ENCODE measurements at regions not wholly inside any gene's neighbourhood (a gene's known extent, or its start where the extent isn't known, plus 50 kb on each side); places are given as distances from the start of the nearest gene placed in this dataset.

GRCh38 chr14:58830121-58830520, 192.4 kb downstream of the DACT1 start:
- no peaks in the 10 kb centered on the region for H3K4me1 ChIP-seq (ENCODE audit: insufficient read depth, low read length, poor library complexity, severe bottlenecking)
- H3K4me3 ChIP-seq (ENCODE audit: low read depth, low read length, poor library complexity, severe bottlenecking), result no peak overlapping the region
- H2AFZ ChIP-seq (ENCODE audit: low read length), result no peak overlapping the region
- no peaks in the 10 kb centered on the region for H3K79me2 ChIP-seq (ENCODE audit: insufficient read depth, low read depth, low read length)
- CTCF ChIA-PET (ENCODE audit: unreplicated experiment), result no interaction called here
- H3K9me3 ChIP-seq (ENCODE audit: low read length), result 0 out of 2 replicates have a peak, but pooled peaks cover 10% of the 10 kb centered on the region
- no peak for DNase-seq (ENCODE audit: low spot score)
- intact Hi-C loops (cut with micrococcal nuclease; ENCODE audit: unreplicated experiment), result no loop called here
- POLR2A ChIA-PET, result interaction anchor here (0.7 kb wide), 2 partner anchors 533 to 1992 kb away, joined by 4 read pairs; no protein-coding TSS in a partner anchor
- H3K9me2 ChIP-seq (ENCODE audit: insufficient read depth, low read length), result no peaks in the 10 kb centered on the region
- BruUV-seq (replicated peaks), result no TSS peak
- TF ChIP-seq CTCF (conservative IDR thresholded peaks at IDR 0.05; ENCODE audit: low read length), result no peak
- no peak for TF ChIP-seq EZH2phosphoT487 (IDR thresholded peaks at IDR 0.05; ENCODE audit: borderline replicate concordance, low read depth, low read length)
- no peaks in the 10 kb centered on the region for H4K20me1 ChIP-seq (ENCODE audit: insufficient read depth, low read length)
- no peaks in the 10 kb centered on the region for H3K36me3 ChIP-seq (ENCODE audit: insufficient read depth, low read length)
- no peak overlapping the region for H3K4me2 ChIP-seq (ENCODE audit: low read length)
- H3K27ac ChIP-seq (ENCODE audit: low read depth, low read length, poor library complexity, severe bottlenecking), result no peak overlapping the region

GRCh38 chr14:58832095-58832521, 194.3 kb downstream of the DACT1 start:
- Histone ChIP-seq H3K9me2 (ENCODE audit: insufficient read depth, low read length) (no peaks in the 10 kb centered on the region), H3K27ac (ENCODE audit: low read depth, low read length, poor library complexity, severe bottlenecking) (no peak overlapping the region), H2AFZ (ENCODE audit: low read length) (no peak overlapping the region), H3K79me2 (ENCODE audit: insufficient read depth, low read depth, low read length) (no peaks in the 10 kb centered on the region), H3K4me1 (ENCODE audit: insufficient read depth, low read length, poor library complexity, severe bottlenecking) (no peaks in the 10 kb centered on the region), H3K9me3 (ENCODE audit: low read length) (0 out of 2 replicates have a peak, but pooled peaks cover 2% of the 10 kb centered on the region), H3K36me3 (ENCODE audit: insufficient read depth, low read length) (no peaks in the 10 kb centered on the region), H3K4me2 (ENCODE audit: low read length) (no peak overlapping the region), H4K20me1 (ENCODE audit: insufficient read depth, low read length) (no peaks in the 10 kb centered on the region), H3K4me3 (ENCODE audit: low read depth, low read length, poor library complexity, severe bottlenecking) (no peak overlapping the region)
- BruUV-seq (replicated peaks), result no TSS peak
- DNase-seq (ENCODE audit: low spot score), result no peak
- ChIA-PET POLR2A (no interaction called here), CTCF (ENCODE audit: unreplicated experiment) (no interaction called here)
- intact Hi-C loops (cut with micrococcal nuclease; ENCODE audit: unreplicated experiment), result no loop called here
- TF ChIP-seq EZH2phosphoT487 (IDR thresholded peaks at IDR 0.05; ENCODE audit: borderline replicate concordance, low read depth, low read length) (no peak), CTCF (conservative IDR thresholded peaks at IDR 0.05; ENCODE audit: low read length) (no peak)

GRCh38 chr14:58833634-58834378, 196.0 kb downstream of the DACT1 start:
- H3K36me3 ChIP-seq (ENCODE audit: insufficient read depth, low read length), result no peaks in the 10 kb centered on the region
- no peaks in the 10 kb centered on the region for H3K9me3 ChIP-seq (ENCODE audit: low read length)
- no TSS peak for BruUV-seq (replicated peaks)
- no peak overlapping the region for H3K4me2 ChIP-seq (ENCODE audit: low read length)
- H3K27ac ChIP-seq (ENCODE audit: low read depth, low read length, poor library complexity, severe bottlenecking), result no peak overlapping the region
- no peaks in the 10 kb centered on the region for H3K79me2 ChIP-seq (ENCODE audit: insufficient read depth, low read depth, low read length)
- no peak overlapping the region for H3K4me3 ChIP-seq (ENCODE audit: low read depth, low read length, poor library complexity, severe bottlenecking)
- DNase-seq (ENCODE audit: low spot score), result no peak
- POLR2A ChIA-PET, result no interaction called here
- H2AFZ ChIP-seq (ENCODE audit: low read length), result no peak overlapping the region
- H3K9me2 ChIP-seq (ENCODE audit: insufficient read depth, low read length), result no peaks in the 10 kb centered on the region
- CTCF ChIA-PET (ENCODE audit: unreplicated experiment), result no interaction called here
- intact Hi-C loops (cut with micrococcal nuclease; ENCODE audit: unreplicated experiment), result no loop called here
- H3K4me1 ChIP-seq (ENCODE audit: insufficient read depth, low read length, poor library complexity, severe bottlenecking), result no peaks in the 10 kb centered on the region
- TF ChIP-seq CTCF (conservative IDR thresholded peaks at IDR 0.05; ENCODE audit: low read length), result no peak
- no peak for TF ChIP-seq EZH2phosphoT487 (IDR thresholded peaks at IDR 0.05; ENCODE audit: borderline replicate concordance, low read depth, low read length)
- H4K20me1 ChIP-seq (ENCODE audit: insufficient read depth, low read length), result no peaks in the 10 kb centered on the region

Measured in OCI-LY7 (cell line).